Small intestine (tissue), 7 donors: ENCODE measurements at regions not wholly inside any gene's neighbourhood (a gene's known extent, or its start where the extent isn't known, plus 50 kb on each side); places are given as distances from the start of the nearest gene placed in this dataset.
"Not testable (repeated sequence)": the region's sequence is repeated elsewhere in the genome, so short reads cannot be mapped to it uniquely, and the experiment has no call there.

Source experiments
- DNase-seq, 2 donors: peaks; one replicate each; pipeline versions ENCODE4 v3.0.0 to v3.0.0-alpha.2; 2013
- FAIRE-seq: peaks from 2 replicates; lab custom pipeline; 2012; peaks lifted over from hg19 to GRCh38; lab: Jason Lieb, UNC
- H3K27ac ChIP-seq, 3 donors: one replicate each; pipeline ENCODE4 v1.5.1; 2013; ENCODE audit warnings: low read length in 2 of 3, mild to moderate bottlenecking in 2 of 3, control low read depth in 1 of 3, inconsistent platforms in 1 of 3, low read depth in 1 of 3, moderate library complexity in 1 of 3
- H3K27me3 ChIP-seq, 3 donors: one replicate each; pipeline ENCODE4 v1.6.1; 2013; ENCODE audit warnings: low read length in 3 of 3, inconsistent platforms in 1 of 3; ENCODE audit not compliant: control insufficient read depth in 3 of 3, insufficient read depth in 3 of 3
- H3K36me3 ChIP-seq, 3 donors: one replicate each; pipeline ENCODE4 v1.6.1; 2013; ENCODE audit warnings: low read length in 3 of 3, inconsistent platforms in 1 of 3, low read depth in 1 of 3, mild to moderate bottlenecking in 1 of 3, moderate library complexity in 1 of 3; ENCODE audit not compliant: control insufficient read depth in 3 of 3, insufficient read depth in 2 of 3
- H3K4me1 ChIP-seq, 3 donors: one replicate each; pipeline ENCODE4 v1.6.1; 2013; ENCODE audit warnings: low read length in 2 of 3, inconsistent platforms in 1 of 3, low read depth in 1 of 3, mild to moderate bottlenecking in 1 of 3, moderate library complexity in 1 of 3; ENCODE audit not compliant: control insufficient read depth in 3 of 3, insufficient read depth in 2 of 3
- H3K4me3 ChIP-seq, 3 donors: one replicate each; pipeline ENCODE4 v1.5.1; 2013; ENCODE audit warnings: low read length in 3 of 3, control low read depth in 1 of 3, inconsistent platforms in 1 of 3, low read depth in 1 of 3, mild to moderate bottlenecking in 1 of 3, moderate library complexity in 1 of 3
- H3K9me3 ChIP-seq, 2 donors: one replicate each; pipeline ENCODE4 v1.6.1; 2013; ENCODE audit warnings: low read depth in 1 of 2, low read length in 1 of 2; ENCODE audit not compliant: control insufficient read depth in 2 of 2, insufficient read depth in 1 of 2
- WGBS, 3 donors: extraction: QIAGEN DNeasy Blood & Tissue Kit; methylation state at CpG; one replicate each; pipeline ENCODE4 v1.1.7; 2013; 5-methylcytosine and 5-hydroxymethylcytosine counted together
- donor health status: healthy with polysubstance abuse.
- donor health status: control.
- donor health status: control.
- donor health status: Bipolar disorder and iron deficiency.
- donor health status: healthy.

DNA sequence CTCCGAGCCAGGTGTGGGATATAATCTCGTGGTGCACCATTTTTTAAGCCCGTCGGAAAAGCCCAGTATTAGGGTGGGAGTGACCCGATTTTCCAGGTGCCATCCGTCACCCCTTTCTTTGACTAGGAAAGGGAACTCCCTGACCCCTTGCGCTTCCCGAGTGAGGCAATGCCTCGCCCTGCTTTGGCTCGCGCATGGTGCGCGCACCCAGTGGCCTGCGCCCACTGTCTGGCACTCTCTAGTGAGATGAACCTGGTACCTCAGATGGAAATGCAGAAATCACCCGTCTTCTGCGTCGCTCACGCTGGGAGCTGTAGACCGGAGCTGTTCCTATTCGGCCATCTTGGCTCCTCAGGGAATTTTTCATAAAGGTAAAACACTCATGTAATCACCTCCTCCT is 63.9 kb downstream of the RWDD3 start:
- not testable (repeated sequence) for FAIRE-seq, H3K4me3 ChIP-seq, H3K27me3 ChIP-seq, H3K27ac ChIP-seq, H3K36me3 ChIP-seq, DNase-seq, H3K9me3 ChIP-seq, H3K4me1 ChIP-seq
- 91 to 98% (median 93%) methylated on average over 17 to 20 of the region's 20 CpGs for WGBS, 3 donors

DNA sequence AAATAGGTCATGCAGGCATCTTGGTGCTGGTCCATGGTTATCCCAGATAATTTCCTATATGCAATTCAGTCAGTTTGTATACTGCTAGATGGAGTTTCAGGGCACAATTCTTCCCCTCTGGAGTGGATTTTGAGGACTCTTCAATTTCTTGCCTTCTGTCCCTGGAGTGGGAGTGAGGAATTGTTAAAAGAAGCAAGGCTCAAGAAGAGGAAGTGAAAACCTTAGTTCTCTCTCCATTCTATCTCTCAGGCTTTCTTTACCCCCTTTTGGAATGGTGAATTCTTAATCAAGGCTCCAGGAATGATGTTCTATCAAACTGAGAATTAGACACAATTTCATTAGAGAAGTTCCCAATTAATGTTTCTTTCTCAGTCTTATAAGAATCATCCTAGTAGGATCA is 67.1 kb downstream of the RWDD3 start:
- no peak overlapping the region for H3K27ac ChIP-seq
- H3K36me3 ChIP-seq, result no peaks in the 10 kb centered on the region
- no peak overlapping the region for H3K4me3 ChIP-seq
- H3K9me3 ChIP-seq, result no peaks in the 10 kb centered on the region
- no peaks in the 10 kb centered on the region for H3K4me1 ChIP-seq
- FAIRE-seq (no peak), DNase-seq (no peak)
- no peaks in the 10 kb centered on the region for H3K27me3 ChIP-seq

GRCh38 chr1:95301614-95302013 is 67.6 kb downstream of the RWDD3 start:
- DNase-seq (no peak), FAIRE-seq (no peak)
- H3K27ac ChIP-seq, result no peak overlapping the region
- no peaks in the 10 kb centered on the region for H3K4me1 ChIP-seq
- H3K36me3 ChIP-seq, result no peaks in the 10 kb centered on the region
- H3K27me3 ChIP-seq, result no peaks in the 10 kb centered on the region
- H3K9me3 ChIP-seq, result no peaks in the 10 kb centered on the region
- 47 to 64% (median 54%) methylated on average over 3 of the region's 3 CpGs for WGBS, 3 donors
- no peak overlapping the region for H3K4me3 ChIP-seq

DNA sequence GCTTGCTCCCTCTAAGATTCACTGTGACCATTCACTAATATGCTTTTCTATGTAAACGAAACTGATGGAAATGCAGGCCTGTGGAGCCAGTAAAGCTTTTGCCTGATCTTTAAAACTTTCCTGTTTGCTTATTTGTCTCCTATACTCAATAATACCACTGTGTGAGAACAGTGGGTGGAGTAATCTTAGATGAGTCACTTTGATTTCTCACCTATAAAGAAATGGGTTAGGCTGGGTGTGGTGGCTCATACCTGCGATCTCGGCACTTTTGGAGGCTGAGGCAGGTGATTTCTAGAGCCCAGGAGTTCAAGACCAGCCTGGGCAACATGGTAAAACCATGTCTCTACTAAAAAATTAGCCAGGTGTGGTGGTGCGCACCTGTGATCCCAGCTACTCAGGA is 70.8 kb downstream of the RWDD3 start:
- no peaks in the 10 kb centered on the region for H3K9me3 ChIP-seq
- FAIRE-seq (no peak), DNase-seq (peak in 1 of 2 donors; percentile 2)
- no peak overlapping the region for H3K4me3 ChIP-seq
- WGBS, 3 donors, result 55 to 82% (median 56%) methylated on average over 4 of the region's 4 CpGs
- no peaks in the 10 kb centered on the region for H3K4me1 ChIP-seq
- no peak overlapping the region for H3K27ac ChIP-seq
- no peaks in the 10 kb centered on the region for H3K36me3 ChIP-seq
- no peaks in the 10 kb centered on the region for H3K27me3 ChIP-seq

- FAIRE-seq, result no peak
- DNase-seq, result no peak
- no peaks in the 10 kb centered on the region for H3K27me3 ChIP-seq
- H3K36me3 ChIP-seq, result no peaks in the 10 kb centered on the region
- no peak overlapping the region for H3K27ac ChIP-seq
- no peaks in the 10 kb centered on the region for H3K4me1 ChIP-seq
- WGBS, 3 donors, result 42 to 64% (median 62%) methylated on average over 6 of the region's 6 CpGs
- H3K9me3 ChIP-seq, result no peaks in the 10 kb centered on the region
- H3K4me3 ChIP-seq, result no peak overlapping the region
These were observed 74.4 kb downstream of the RWDD3 start for GRCh38 chr1:95308276-95309030.

DNA sequence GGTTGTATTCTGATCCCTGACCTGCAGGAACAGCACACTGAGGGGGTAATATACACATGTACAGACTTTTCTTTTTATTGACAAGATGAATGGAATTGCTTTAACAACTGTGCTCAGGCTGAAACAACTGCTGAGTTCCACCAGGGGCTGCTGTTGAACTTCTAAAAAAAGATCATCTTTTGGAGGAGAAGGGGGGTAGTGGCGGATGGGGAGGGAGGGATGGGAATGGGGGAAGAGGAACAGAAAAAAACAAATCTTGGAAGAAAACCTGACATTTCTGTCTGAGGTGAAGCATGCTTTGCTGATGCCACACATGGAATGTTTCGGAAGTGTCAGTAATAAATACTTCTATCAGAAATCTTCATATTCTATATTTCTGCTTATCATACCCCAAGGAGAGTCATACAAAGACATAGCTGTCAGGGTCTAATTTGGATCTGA is 75.0 kb downstream of the RWDD3 start:
- Histone ChIP-seq H3K36me3 (no peaks in the 10 kb centered on the region), H3K27me3 (no peaks in the 10 kb centered on the region), H3K27ac (no peak overlapping the region), H3K4me3 (no peak overlapping the region), H3K9me3 (no peaks in the 10 kb centered on the region), H3K4me1 (no peaks in the 10 kb centered on the region)
- FAIRE-seq (no peak), DNase-seq (peak in 1 of 2 donors; percentile 17)
- WGBS, 3 donors, result 33 to 49% (median 38%) methylated on average over 2 of the region's 2 CpGs

DNA sequence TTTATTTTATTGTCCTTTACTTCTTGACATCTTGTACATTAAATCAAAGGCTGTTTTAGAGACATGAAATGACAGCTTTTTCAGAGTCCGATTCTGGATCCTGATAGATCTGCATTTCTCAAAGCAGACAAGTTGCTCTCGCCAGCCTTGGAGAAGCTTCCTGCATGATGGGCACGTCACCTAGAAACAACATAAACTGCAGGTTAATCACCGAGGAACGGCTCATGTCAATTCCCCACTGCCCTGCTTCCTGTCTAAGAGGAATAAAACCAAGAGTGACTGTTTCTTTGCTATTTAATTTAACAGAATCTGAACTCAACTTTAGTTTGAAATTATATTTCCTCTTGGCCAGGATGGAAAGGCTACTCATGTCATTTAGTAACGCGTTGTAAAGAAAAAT is 77.0 kb downstream of the RWDD3 start:
- Histone ChIP-seq H3K27ac (no peak overlapping the region), H3K27me3 (no peaks in the 10 kb centered on the region), H3K4me1 (no peaks in the 10 kb centered on the region), H3K36me3 (no peaks in the 10 kb centered on the region), H3K9me3 (no peaks in the 10 kb centered on the region), H3K4me3 (no peak overlapping the region)
- DNase-seq (no peak), FAIRE-seq (no peak)
- WGBS, 3 donors, result 36 to 45% (median 40%) methylated on average over 7 of the region's 7 CpGs

DNA sequence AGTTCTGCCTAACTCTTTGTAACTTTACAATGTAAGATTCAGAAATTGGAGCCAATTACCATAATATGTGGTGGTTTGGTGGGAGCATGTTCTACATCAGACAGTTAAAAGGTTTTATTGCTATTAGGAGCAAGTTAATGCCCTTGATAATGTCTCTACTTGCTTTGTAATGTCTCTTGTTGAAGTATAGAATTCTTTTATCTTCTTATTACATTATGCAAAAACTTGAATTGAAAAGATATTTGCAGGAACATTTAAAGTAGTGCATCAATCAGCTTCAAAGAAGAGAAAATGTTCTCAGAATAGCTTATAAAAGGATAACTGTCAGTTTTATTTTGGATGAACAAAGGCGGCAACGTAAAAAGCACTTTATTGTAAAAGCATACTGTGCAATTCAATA is 77.8 kb downstream of the RWDD3 start:
- DNase-seq (no peak), FAIRE-seq (no peak)
- Histone ChIP-seq H3K27me3 (no peaks in the 10 kb centered on the region), H3K36me3 (no peaks in the 10 kb centered on the region), H3K4me1 (no peaks in the 10 kb centered on the region), H3K27ac (no peak overlapping the region), H3K4me3 (no peak overlapping the region), H3K9me3 (no peaks in the 10 kb centered on the region)
- WGBS, 3 donors, result 83 to 94% (median 86%) methylated on average over 2 of the region's 2 CpGs

DNA sequence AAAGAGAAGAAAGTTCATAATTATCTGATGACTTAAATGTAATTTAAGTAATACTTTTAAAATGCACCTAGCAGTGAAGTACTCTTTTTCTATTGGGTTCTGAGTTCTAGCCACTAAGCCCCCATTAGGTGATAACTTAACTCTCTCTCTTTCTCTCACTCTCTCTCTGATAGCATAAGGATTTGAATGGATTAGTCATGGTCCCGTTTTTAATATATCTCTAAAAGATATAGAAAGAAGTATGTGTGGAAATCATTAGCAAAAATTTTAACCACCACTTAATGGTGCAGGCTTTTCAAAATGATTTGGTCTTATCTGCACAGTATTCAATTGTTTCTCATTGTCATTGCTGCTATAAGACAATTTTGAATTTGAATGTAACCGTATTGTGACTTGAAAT is 78.2 kb downstream of the RWDD3 start:
- Histone ChIP-seq H3K27ac (no peak overlapping the region), H3K9me3 (no peaks in the 10 kb centered on the region), H3K4me3 (no peak overlapping the region), H3K27me3 (no peaks in the 10 kb centered on the region), H3K36me3 (no peaks in the 10 kb centered on the region), H3K4me1 (no peaks in the 10 kb centered on the region)
- WGBS, 3 donors, result 42 to 61% (median 50%) methylated on average over 2 of the region's 2 CpGs
- DNase-seq (no peak), FAIRE-seq (no peak)
